Testis (tissue), 2 donors: ENCODE measurements at regions not wholly inside any gene's neighbourhood (a gene's known extent, or its start where the extent isn't known, plus 50 kb on each side); places are given as distances from the start of the nearest gene placed in this dataset.

Experiments
- DNase-seq: peaks from one replicate; pipeline ENCODE4 v3.0.0-alpha.2; 2019
- H3K27ac ChIP-seq, 2 donors: fragments of 200-600 bp; sonication (generic); one replicate each; pipeline ENCODE4 v1.5.1; 2019
- H3K27me3 ChIP-seq: fragments of 200-600 bp; sonication (generic); one replicate; pipeline ENCODE4 v1.5.1; 2019
- H3K36me3 ChIP-seq: fragments of 200-600 bp; sonication (generic); one replicate; pipeline ENCODE4 v1.5.1; 2017; ENCODE audit warnings: low read depth; ENCODE audit errors: missing control alignments
- H3K4me1 ChIP-seq: fragments of 200-600 bp; sonication (generic); one replicate; pipeline ENCODE4 v1.5.1; 2019
- H3K4me3 ChIP-seq, 2 donors: fragments of 200-600 bp; sonication (generic); one replicate each; pipeline ENCODE4 v1.5.1; 2017 to 2019
- H3K9me3 ChIP-seq: fragments of 200-600 bp; sonication (generic); one replicate; pipeline ENCODE4 v1.5.1; 2017
- CTCF ChIP-seq, 3 experiments: fragments of 450-650 bp in 2 of 3; fragments of 200-600 bp in 1 of 3; sonication (generic) in 1 of 3; IDR thresholded peaks; one replicate each; pipeline ENCODE4 v1.5.1; 2016 to 2019; ENCODE audit warnings: antibody characterized with exemption in 3 of 3, mild to moderate bottlenecking in 2 of 3, moderate library complexity in 1 of 3
- POLR2A ChIP-seq: fragments of 450-650 bp; IDR thresholded peaks from one replicate; pipeline ENCODE4 v1.6.1; 2017; ENCODE audit warnings: antibody characterized with exemption, mild to moderate bottlenecking, moderate library complexity
- WGBS, 2 donors: methylation state at CpG; one replicate each; pipeline ENCODE4 v1.1.5; 2018; 5-methylcytosine and 5-hydroxymethylcytosine counted together
- intact Hi-C: fragments of 100-400 bp; cut with DNase I; formaldehyde crosslinking; loops from one replicate; pipeline ENCODE4 v1.15.1; 2023; ENCODE audit warnings: low total_unique reads

GRCh38 chr18:30652387-30652786 lies 390.2 kb downstream of the DSC3 start:
- no peak for DNase-seq
- H3K36me3 ChIP-seq: no peaks in the 10 kb centered on the region
- H3K9me3 ChIP-seq: no peaks in the 10 kb centered on the region
- intact Hi-C loops: no loop called here
- WGBS, 2 donors: 16 to 28% methylated on average over 2 of the region's 2 CpGs
- no peak overlapping the region for H3K4me3 ChIP-seq
- no peak overlapping the region for H3K27ac ChIP-seq
- H3K27me3 ChIP-seq: no peaks in the 10 kb centered on the region
- no peaks in the 10 kb centered on the region for H3K4me1 ChIP-seq
- no peak for TF ChIP-seq POLR2A
- no peak for TF ChIP-seq CTCF (IDR thresholded peaks at IDR 0.05)

GRCh38 chr18:30650499-30650898 lies 392.0 kb downstream of the DSC3 start:
- H3K9me3 ChIP-seq: no peaks in the 10 kb centered on the region
- no peak overlapping the region for H3K4me3 ChIP-seq
- H3K4me1 ChIP-seq: no peaks in the 10 kb centered on the region
- intact Hi-C loops: no loop called here
- H3K27me3 ChIP-seq: no peaks in the 10 kb centered on the region
- H3K27ac ChIP-seq: no peak overlapping the region
- DNase-seq: no peak
- TF ChIP-seq CTCF (IDR thresholded peaks at IDR 0.05) (no peak), POLR2A (no peak)
- no peaks in the 10 kb centered on the region for H3K36me3 ChIP-seq

- no peaks in the 10 kb centered on the region for H3K4me1 ChIP-seq
- TF ChIP-seq POLR2A (no peak), CTCF (IDR thresholded peaks at IDR 0.05) (no peak)
- no peaks in the 10 kb centered on the region for H3K9me3 ChIP-seq
- H3K36me3 ChIP-seq: no peaks in the 10 kb centered on the region
- H3K27ac ChIP-seq: no peak overlapping the region
- intact Hi-C loops: no loop called here
- DNase-seq: no peak
- H3K4me3 ChIP-seq: no peak overlapping the region
- no peaks in the 10 kb centered on the region for H3K27me3 ChIP-seq
These were observed 398.4 kb downstream of the DSC3 start for GRCh38 chr18:30644158-30644557.

GRCh38 chr18:30639361-30639760 lies 403.2 kb downstream of the DSC3 start:
- Histone ChIP-seq H3K4me1 (no peaks in the 10 kb centered on the region), H3K9me3 (no peaks in the 10 kb centered on the region), H3K4me3 (no peak overlapping the region), H3K27me3 (no peaks in the 10 kb centered on the region), H3K27ac (no peak overlapping the region), H3K36me3 (no peaks in the 10 kb centered on the region)
- WGBS, 2 donors: 85% methylated on average over 4 of the region's 4 CpGs
- TF ChIP-seq POLR2A (no peak), CTCF (IDR thresholded peaks at IDR 0.05) (no peak)
- no peak for DNase-seq
- intact Hi-C loops: no loop called here

GRCh38 chr18:30634249-30634648 lies 408.3 kb downstream of the DSC3 start:
- intact Hi-C loops: no loop called here

More at GRCh38 chr18:30634249-30634648, 408.3 kb downstream of the DSC3 start:
- Histone ChIP-seq H3K27me3 (no peaks in the 10 kb centered on the region), H3K36me3 (no peaks in the 10 kb centered on the region), H3K27ac (no peak overlapping the region), H3K4me3 (no peak overlapping the region), H3K4me1 (no peaks in the 10 kb centered on the region), H3K9me3 (no peaks in the 10 kb centered on the region)
- DNase-seq: no peak
- TF ChIP-seq POLR2A: no peak
- TF ChIP-seq CTCF (IDR thresholded peaks at IDR 0.05): no peak
